ENCODE measurements at regions not wholly inside any gene's neighbourhood (a gene's known extent, or its start where the extent isn't known, plus 50 kb on each side); places are given as distances from the start of the nearest gene placed in this dataset.

- no peaks in the 10 kb centered on the region for H3K36me3 Mint-ChIP-seq (ENCODE audit: insufficient read depth)
- H3K27me3 Mint-ChIP-seq (ENCODE audit: low read depth) = no peaks in the 10 kb centered on the region
- H3K4me3 Mint-ChIP-seq = no peak overlapping the region
- ATAC-seq (no peak), DNase-seq (no peak)
- H3K9me3 Mint-ChIP-seq = peaks cover 7% of the 10 kb centered on the region
- no peaks in the 10 kb centered on the region for H3K4me1 Mint-ChIP-seq (ENCODE audit: low read depth)
Observed at GRCh38 chr5:29262339-29263123, 1931.0 kb upstream of the CDH6 start.

- Mint-ChIP-seq H3K9me3 (peaks cover 9% of the 10 kb centered on the region), H3K36me3 (ENCODE audit: insufficient read depth) (no peaks in the 10 kb centered on the region), H3K4me3 (no peak overlapping the region), H3K27me3 (ENCODE audit: low read depth) (no peaks in the 10 kb centered on the region), H3K4me1 (ENCODE audit: low read depth) (no peaks in the 10 kb centered on the region)
- DNase-seq (no peak), ATAC-seq (no peak)
Observed at GRCh38 chr5:29261213-29261612, 1932.3 kb upstream of the CDH6 start.

- Mint-ChIP-seq H3K4me1 (ENCODE audit: low read depth) (no peaks in the 10 kb centered on the region), H3K4me3 (no peak overlapping the region), H3K27me3 (ENCODE audit: low read depth) (no peaks in the 10 kb centered on the region), H3K36me3 (ENCODE audit: insufficient read depth) (no peaks in the 10 kb centered on the region), H3K9me3 (peaks cover 17% of the 10 kb centered on the region)
- DNase-seq (no peak), ATAC-seq (no peak)
Observed at GRCh38 chr5:29252390-29252789, 1941.1 kb upstream of the CDH6 start.

GRCh38 chr5:29247346-29248028, 1946.0 kb upstream of the CDH6 start:
- Mint-ChIP-seq H3K9me3 (peaks cover 13% of the 10 kb centered on the region), H3K4me3 (no peak overlapping the region), H3K4me1 (ENCODE audit: low read depth) (no peaks in the 10 kb centered on the region), H3K36me3 (ENCODE audit: insufficient read depth) (no peaks in the 10 kb centered on the region), H3K27me3 (ENCODE audit: low read depth) (no peaks in the 10 kb centered on the region)
- no peak for DNase-seq
- ATAC-seq = no peak

GRCh38 chr5:29240379-29240778, 1953.1 kb upstream of the CDH6 start:
- Mint-ChIP-seq H3K36me3 (ENCODE audit: insufficient read depth) (no peaks in the 10 kb centered on the region), H3K4me3 (no peak overlapping the region), H3K4me1 (ENCODE audit: low read depth) (no peaks in the 10 kb centered on the region), H3K9me3 (peaks cover 8% of the 10 kb centered on the region), H3K27me3 (ENCODE audit: low read depth) (no peaks in the 10 kb centered on the region)
- DNase-seq (no peak), ATAC-seq (no peak)

- DNase-seq (no peak), ATAC-seq (no peak)
- Mint-ChIP-seq H3K4me1 (ENCODE audit: low read depth) (no peaks in the 10 kb centered on the region), H3K4me3 (no peak overlapping the region), H3K36me3 (ENCODE audit: insufficient read depth) (no peaks in the 10 kb centered on the region), H3K27me3 (ENCODE audit: low read depth) (no peaks in the 10 kb centered on the region), H3K9me3 (peaks cover 5% of the 10 kb centered on the region)
Observed at GRCh38 chr5:29239606-29240005, 1953.9 kb upstream of the CDH6 start.

- no peaks in the 10 kb centered on the region for H3K27me3 Mint-ChIP-seq (ENCODE audit: low read depth)
- H3K9me3 Mint-ChIP-seq = peaks cover 5% of the 10 kb centered on the region
- no peaks in the 10 kb centered on the region for H3K36me3 Mint-ChIP-seq (ENCODE audit: insufficient read depth)
- H3K4me3 Mint-ChIP-seq = no peak overlapping the region
- no peak for DNase-seq
- no peaks in the 10 kb centered on the region for H3K4me1 Mint-ChIP-seq (ENCODE audit: low read depth)
- ATAC-seq = no peak
Observed at GRCh38 chr5:29238115-29238514, 1955.4 kb upstream of the CDH6 start.

- Mint-ChIP-seq H3K27me3 (ENCODE audit: low read depth) (no peaks in the 10 kb centered on the region), H3K4me3 (no peak overlapping the region), H3K36me3 (ENCODE audit: insufficient read depth) (no peaks in the 10 kb centered on the region), H3K4me1 (ENCODE audit: low read depth) (no peaks in the 10 kb centered on the region), H3K9me3 (peaks cover 10% of the 10 kb centered on the region)
- no peak for DNase-seq
- ATAC-seq = no peak
Observed at GRCh38 chr5:29231154-29231553, 1962.3 kb upstream of the CDH6 start.

GRCh38 chr5:29230591-29230990, 1962.9 kb upstream of the CDH6 start:
- Mint-ChIP-seq H3K36me3 (ENCODE audit: insufficient read depth) (no peaks in the 10 kb centered on the region), H3K27me3 (ENCODE audit: low read depth) (no peaks in the 10 kb centered on the region)

GRCh38 chr5:29229461-29229860, 1964.0 kb upstream of the CDH6 start:
- H3K4me3 Mint-ChIP-seq = no peak overlapping the region

More at GRCh38 chr5:29230591-29230990, 1962.9 kb upstream of the CDH6 start:
- no peak overlapping the region for H3K4me3 Mint-ChIP-seq
- peaks cover 10% of the 10 kb centered on the region for H3K9me3 Mint-ChIP-seq
- no peaks in the 10 kb centered on the region for H3K4me1 Mint-ChIP-seq (ENCODE audit: low read depth)
- ATAC-seq (no peak), DNase-seq (no peak)

GRCh38 chr5:29218138-29218537, 1975.3 kb upstream of the CDH6 start:
- Mint-ChIP-seq H3K4me3 (no peak overlapping the region), H3K27me3 (ENCODE audit: low read depth) (no peaks in the 10 kb centered on the region)
- no peak for DNase-seq

More at GRCh38 chr5:29229461-29229860, 1964.0 kb upstream of the CDH6 start:
- H3K4me1 Mint-ChIP-seq (ENCODE audit: low read depth) = no peaks in the 10 kb centered on the region
- no peak for ATAC-seq
- DNase-seq = no peak
- no peaks in the 10 kb centered on the region for H3K36me3 Mint-ChIP-seq (ENCODE audit: insufficient read depth)
- H3K27me3 Mint-ChIP-seq (ENCODE audit: low read depth) = no peaks in the 10 kb centered on the region
- H3K9me3 Mint-ChIP-seq = peaks cover 10% of the 10 kb centered on the region

GRCh38 chr5:29214839-29215238, 1978.6 kb upstream of the CDH6 start:
- no peak for DNase-seq
- Mint-ChIP-seq H3K4me1 (ENCODE audit: low read depth) (no peaks in the 10 kb centered on the region), H3K4me3 (no peak overlapping the region), H3K27me3 (ENCODE audit: low read depth) (no peaks in the 10 kb centered on the region), H3K36me3 (ENCODE audit: insufficient read depth) (no peaks in the 10 kb centered on the region), H3K9me3 (peaks cover 33% of the 10 kb centered on the region)
- no peak for ATAC-seq

More at GRCh38 chr5:29218138-29218537, 1975.3 kb upstream of the CDH6 start:
- no peaks in the 10 kb centered on the region for H3K36me3 Mint-ChIP-seq (ENCODE audit: insufficient read depth)
- no peak for ATAC-seq
- H3K4me1 Mint-ChIP-seq (ENCODE audit: low read depth) = no peaks in the 10 kb centered on the region
- H3K9me3 Mint-ChIP-seq = peaks cover 23% of the 10 kb centered on the region

GRCh38 chr5:29213475-29213874, 1980.0 kb upstream of the CDH6 start:
- H3K36me3 Mint-ChIP-seq (ENCODE audit: insufficient read depth) = no peaks in the 10 kb centered on the region
- ATAC-seq = no peak
- H3K27me3 Mint-ChIP-seq (ENCODE audit: low read depth) = no peaks in the 10 kb centered on the region
- no peaks in the 10 kb centered on the region for H3K4me1 Mint-ChIP-seq (ENCODE audit: low read depth)
- H3K9me3 Mint-ChIP-seq = peaks cover 37% of the 10 kb centered on the region
- DNase-seq = no peak
- H3K4me3 Mint-ChIP-seq = no peak overlapping the region

GRCh38 chr5:29208024-29208423, 1985.5 kb upstream of the CDH6 start:
- no peak for DNase-seq
- H3K4me1 Mint-ChIP-seq (ENCODE audit: low read depth) = no peaks in the 10 kb centered on the region
- peaks cover 30% of the 10 kb centered on the region for H3K9me3 Mint-ChIP-seq
- H3K27me3 Mint-ChIP-seq (ENCODE audit: low read depth) = no peaks in the 10 kb centered on the region
- no peaks in the 10 kb centered on the region for H3K36me3 Mint-ChIP-seq (ENCODE audit: insufficient read depth)
- H3K4me3 Mint-ChIP-seq = no peak overlapping the region
- ATAC-seq = no peak

- Mint-ChIP-seq H3K36me3 (ENCODE audit: insufficient read depth) (no peaks in the 10 kb centered on the region), H3K4me1 (ENCODE audit: low read depth) (no peaks in the 10 kb centered on the region)
Observed at GRCh38 chr5:29203049-29203448, 1990.4 kb upstream of the CDH6 start.

More at GRCh38 chr5:29203049-29203448, 1990.4 kb upstream of the CDH6 start:
- ATAC-seq = no peak
- DNase-seq = no peak
- no peak overlapping the region for H3K4me3 Mint-ChIP-seq
- H3K9me3 Mint-ChIP-seq = peaks cover 12% of the 10 kb centered on the region
- H3K27me3 Mint-ChIP-seq (ENCODE audit: low read depth) = no peaks in the 10 kb centered on the region

Data from activated T-cell treated with anti-CD3 and anti-CD28 coated beads, Interleukin-2, amount 50 U/mL, for 4 hours (primary cell).